ENCODE measurements at regions not wholly inside any gene's neighbourhood (a gene's known extent, or its start where the extent isn't known, plus 50 kb on each side); places are given as distances from the start of the nearest gene placed in this dataset.

DNA sequence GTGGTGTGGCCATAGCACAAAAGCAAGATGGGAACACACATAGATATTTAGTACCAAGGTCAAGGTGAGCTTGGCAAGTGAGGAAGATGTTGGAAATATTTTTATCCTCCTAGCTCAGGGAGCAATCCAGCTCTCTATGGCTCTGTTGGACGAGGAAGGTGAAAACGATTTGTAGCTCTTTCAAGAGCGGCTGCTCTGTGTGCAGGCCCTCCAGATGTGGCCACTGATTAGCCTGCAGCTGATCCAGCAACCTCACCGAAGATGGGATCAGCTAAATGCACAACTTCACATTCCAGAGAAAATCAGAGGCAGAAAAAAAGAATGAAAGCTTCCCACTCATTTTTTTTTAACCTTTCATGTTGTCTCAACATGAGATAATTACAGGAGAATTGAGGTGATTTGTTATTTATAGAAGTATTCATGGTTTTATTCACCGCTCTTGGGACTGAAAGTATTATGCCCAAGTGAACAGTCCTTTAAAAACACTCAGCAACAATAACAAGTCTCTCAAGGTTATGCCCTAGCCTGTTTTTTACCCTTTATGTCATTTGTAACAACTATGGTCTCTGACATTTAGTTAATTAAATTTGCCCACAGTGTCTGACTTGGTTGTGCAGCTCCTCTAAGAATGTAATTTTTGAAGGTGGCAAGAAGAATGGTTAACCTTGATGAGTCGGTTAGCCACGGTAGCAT lies 213.6 kb upstream of the ADARB2 start:
- TF ChIP-seq, protein P1, sequence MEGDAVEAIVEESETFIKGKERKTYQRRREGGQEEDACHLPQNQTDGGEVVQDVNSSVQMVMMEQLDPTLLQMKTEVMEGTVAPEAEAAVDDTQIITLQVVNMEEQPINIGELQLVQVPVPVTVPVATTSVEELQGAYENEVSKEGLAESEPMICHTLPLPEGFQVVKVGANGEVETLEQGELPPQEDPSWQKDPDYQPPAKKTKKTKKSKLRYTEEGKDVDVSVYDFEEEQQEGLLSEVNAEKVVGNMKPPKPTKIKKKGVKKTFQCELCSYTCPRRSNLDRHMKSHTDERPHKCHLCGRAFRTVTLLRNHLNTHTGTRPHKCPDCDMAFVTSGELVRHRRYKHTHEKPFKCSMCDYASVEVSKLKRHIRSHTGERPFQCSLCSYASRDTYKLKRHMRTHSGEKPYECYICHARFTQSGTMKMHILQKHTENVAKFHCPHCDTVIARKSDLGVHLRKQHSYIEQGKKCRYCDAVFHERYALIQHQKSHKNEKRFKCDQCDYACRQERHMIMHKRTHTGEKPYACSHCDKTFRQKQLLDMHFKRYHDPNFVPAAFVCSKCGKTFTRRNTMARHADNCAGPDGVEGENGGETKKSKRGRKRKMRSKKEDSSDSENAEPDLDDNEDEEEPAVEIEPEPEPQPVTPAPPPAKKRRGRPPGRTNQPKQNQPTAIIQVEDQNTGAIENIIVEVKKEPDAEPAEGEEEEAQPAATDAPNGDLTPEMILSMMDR (IDR thresholded peaks at IDR 0.05) = no peak
- no peak for TF ChIP-seq POLR2A (IDR thresholded peaks at IDR 0.05)

Data from right lobe of liver (tissue), 4 donors.